Lower leg skin (tissue), 3 donors: ENCODE measurements at regions not wholly inside any gene's neighbourhood (a gene's known extent, or its start where the extent isn't known, plus 50 kb on each side); places are given as distances from the start of the nearest gene placed in this dataset.

Source experiments
- CTCF ChIP-seq, 3 donors: fragments of 450-650 bp; IDR thresholded peaks; one replicate each; pipeline ENCODE4 v1.5.1; 2016; ENCODE audit warnings: antibody characterized with exemption in 3 of 3, mild to moderate bottlenecking in 3 of 3, moderate library complexity in 2 of 3
- POLR2A ChIP-seq, 2 donors: fragments of 450-650 bp; IDR thresholded peaks; one replicate each; pipeline ENCODE4 v1.6.1; 2016 to 2017; ENCODE audit warnings: antibody characterized with exemption in 2 of 2, mild to moderate bottlenecking in 1 of 2, moderate library complexity in 1 of 2

GRCh38 chr2:160876765-160877164 is 283.5 kb upstream of the TANK start:
- no peak for TF ChIP-seq CTCF (IDR thresholded peaks at IDR 0.05)
- TF ChIP-seq POLR2A (IDR thresholded peaks at IDR 0.05): no peak
